HEK293 (cell line): ENCODE measurements at regions not wholly inside any gene's neighbourhood (a gene's known extent, or its start where the extent isn't known, plus 50 kb on each side); places are given as distances from the start of the nearest gene placed in this dataset.

Experiments
- CTCF ChIA-PET: fragments of 350-600 bp; formaldehyde crosslinking; extraction: SDS; loops from one replicate; lab custom pipeline; 2021; ENCODE audit warnings: antibody characterized with exemption; lab: Yijun Ruan, JAX
- POLR2A ChIA-PET: fragments of 300-600 bp; formaldehyde crosslinking; extraction: SDS; loops from one replicate; lab custom pipeline; 2020; ENCODE audit warnings: antibody characterized with exemption, inconsistent platforms; lab: Yijun Ruan, JAX
- H3K27ac ChIP-seq: fragments of 200-500 bp; sonication (Bioruptor generic); 2 replicates; pipeline ENCODE4 v1.5.1; 2014; ENCODE audit warnings: low read depth, low read length, control low read depth, inconsistent platforms; ENCODE audit errors: extremely low read depth
- H3K36me3 ChIP-seq, 2 experiments: fragments of 200-500 bp in 1 of 2; sonication (Bioruptor generic) in 1 of 2; 1 replicate in 1 of 2; 2 replicates in 1 of 2; pipeline ENCODE4 v1.5.1; 2014 to 2017; ENCODE audit warnings: inconsistent platforms in 2 of 2, low read length in 2 of 2; ENCODE audit not compliant: control insufficient read depth in 2 of 2, insufficient read depth in 1 of 2
- H3K4me1 ChIP-seq: fragments of 200-500 bp; sonication (Bioruptor generic); 2 replicates; pipeline ENCODE4 v1.5.1; 2014; ENCODE audit warnings: mild to moderate bottlenecking, low read length, inconsistent platforms; ENCODE audit not compliant: control insufficient read depth, insufficient read depth
- H3K4me3 ChIP-seq: 2 replicates; pipeline ENCODE4 v1.5.1; 2011; ENCODE audit warnings: low read depth, mild to moderate bottlenecking, control low read depth, low read length, moderate library complexity
- H3K9me3 ChIP-seq: fragments of 200-500 bp; sonication (Bioruptor generic); 2 replicates; pipeline ENCODE4 v1.5.1; 2014; ENCODE audit warnings: low read depth, low read length, inconsistent platforms; ENCODE audit not compliant: control insufficient read depth, insufficient read depth
- ELK4 ChIP-seq: IDR thresholded peaks from 2 replicates; pipeline ENCODE4 v1.6.1; 2011; ENCODE audit warnings: mild to moderate bottlenecking, low read depth, low read length, borderline replicate concordance
- HIC1 ChIP-seq: fragments of 450-650 bp; formaldehyde crosslinking; IDR thresholded peaks from 2 replicates; pipeline ENCODE4 v1.5.1; 2016; ENCODE audit warnings: missing biosample characterization, missing genetic modification characterization
- KLF7 ChIP-seq: fragments of 450-650 bp; formaldehyde crosslinking; IDR thresholded peaks from 2 replicates; pipeline ENCODE4 v1.5.1; 2016; ENCODE audit warnings: missing biosample characterization, missing genetic modification characterization, borderline replicate concordance
- KLF8 ChIP-seq: fragments of 450-650 bp; formaldehyde crosslinking; IDR thresholded peaks from 2 replicates; pipeline ENCODE4 v1.5.1; 2016; ENCODE audit warnings: missing biosample characterization, missing genetic modification characterization
- MYNN ChIP-seq: fragments of 450-650 bp; formaldehyde crosslinking; IDR thresholded peaks from 2 replicates; pipeline ENCODE4 v1.5.1; 2016; ENCODE audit warnings: missing biosample characterization, missing genetic modification characterization, borderline replicate concordance
- SETDB1 ChIP-seq: IDR thresholded peaks from one replicate; pipeline ENCODE4 v1.6.1; 2017; ENCODE audit warnings: mild to moderate bottlenecking, low read length, moderate library complexity, mixed read lengths; ENCODE audit not compliant: insufficient read length
- SP2 ChIP-seq: fragments of 450-650 bp; formaldehyde crosslinking; IDR thresholded peaks from 2 replicates; pipeline ENCODE4 v1.5.1; 2016; ENCODE audit warnings: missing biosample characterization, missing genetic modification characterization
- SP3 ChIP-seq: fragments of 450-650 bp; formaldehyde crosslinking; IDR thresholded peaks from 2 replicates; pipeline ENCODE4 v1.5.1; 2016; ENCODE audit warnings: missing biosample characterization, missing genetic modification characterization
- ZBTB20 ChIP-seq: fragments of 450-650 bp; formaldehyde crosslinking; IDR thresholded peaks from 2 replicates; pipeline ENCODE4 v1.5.1; 2016; ENCODE audit warnings: missing biosample characterization, missing genetic modification characterization
- ZBTB48 ChIP-seq: fragments of 450-650 bp; formaldehyde crosslinking; IDR thresholded peaks from 2 replicates; pipeline ENCODE4 v1.5.1; 2016; ENCODE audit warnings: missing biosample characterization, missing genetic modification characterization
- ZBTB8A ChIP-seq: fragments of 450-650 bp; formaldehyde crosslinking; IDR thresholded peaks from 2 replicates; pipeline ENCODE4 v1.5.1; 2016; ENCODE audit warnings: missing biosample characterization, missing genetic modification characterization
- ZNF148 ChIP-seq: fragments of 450-650 bp; formaldehyde crosslinking; IDR thresholded peaks from 2 replicates; pipeline ENCODE4 v1.5.0; 2017; ENCODE audit warnings: missing biosample characterization, missing genetic modification characterization, borderline replicate concordance
- ZNF155 ChIP-seq: fragments of 450-650 bp; formaldehyde crosslinking; IDR thresholded peaks from 2 replicates; pipeline ENCODE4 v1.5.1; 2016; ENCODE audit warnings: missing biosample characterization, missing genetic modification characterization
- ZNF311 ChIP-seq: fragments of 450-650 bp; formaldehyde crosslinking; IDR thresholded peaks from 2 replicates; pipeline ENCODE4 v1.5.1; 2017; ENCODE audit warnings: missing biosample characterization, missing genetic modification characterization, borderline replicate concordance
- ZNF335 ChIP-seq: fragments of 450-650 bp; formaldehyde crosslinking; conservative IDR thresholded peaks from 2 replicates; pipeline ENCODE4 v1.5.1; 2016; ENCODE audit warnings: missing biosample characterization, missing genetic modification characterization
- ZNF350 ChIP-seq: fragments of 450-650 bp; formaldehyde crosslinking; IDR thresholded peaks from 2 replicates; pipeline ENCODE4 v1.5.0; 2017; ENCODE audit warnings: missing biosample characterization, mild to moderate bottlenecking, missing genetic modification characterization
- ZNF354C ChIP-seq: fragments of 450-650 bp; formaldehyde crosslinking; IDR thresholded peaks from 2 replicates; pipeline ENCODE4 v1.5.1; 2016; ENCODE audit warnings: missing biosample characterization, missing genetic modification characterization, low read depth, borderline replicate concordance
- ZNF37A ChIP-seq: fragments of 450-650 bp; IDR thresholded peaks from 2 replicates; pipeline ENCODE4 v1.5.1; 2018; ENCODE audit warnings: missing biosample characterization, missing genetic modification characterization
- ZNF391 ChIP-seq: fragments of 450-650 bp; formaldehyde crosslinking; IDR thresholded peaks from 2 replicates; pipeline ENCODE4 v1.5.1; 2016; ENCODE audit warnings: low read depth, missing biosample characterization, missing genetic modification characterization, borderline replicate concordance
- ZNF416 ChIP-seq: fragments of 450-650 bp; formaldehyde crosslinking; IDR thresholded peaks from 2 replicates; pipeline ENCODE4 v1.5.1; 2016; ENCODE audit warnings: missing biosample characterization, missing genetic modification characterization
- ZNF426 ChIP-seq: fragments of 450-650 bp; formaldehyde crosslinking; IDR thresholded peaks from 2 replicates; pipeline ENCODE4 v1.5.1; 2017; ENCODE audit warnings: missing biosample characterization, missing genetic modification characterization, mild to moderate bottlenecking, inconsistent platforms, moderate library complexity
- ZNF501 ChIP-seq: fragments of 450-650 bp; formaldehyde crosslinking; IDR thresholded peaks from 2 replicates; pipeline ENCODE4 v1.5.1; 2016; ENCODE audit warnings: missing biosample characterization, missing genetic modification characterization
- ZNF513 ChIP-seq: fragments of 450-650 bp; IDR thresholded peaks from 2 replicates; pipeline ENCODE4 v1.5.1; 2018; ENCODE audit warnings: missing biosample characterization, missing genetic modification characterization
- ZNF549 ChIP-seq: fragments of 450-650 bp; IDR thresholded peaks from 2 replicates; pipeline ENCODE4 v1.5.1; 2018; ENCODE audit warnings: missing biosample characterization, missing genetic modification characterization, mild to moderate bottlenecking, inconsistent platforms, moderate library complexity
- ZNF629 ChIP-seq: fragments of 450-650 bp; formaldehyde crosslinking; IDR thresholded peaks from 2 replicates; pipeline ENCODE4 v1.5.1; 2017; ENCODE audit warnings: missing biosample characterization, missing genetic modification characterization
- ZNF677 ChIP-seq: fragments of 450-650 bp; IDR thresholded peaks from 2 replicates; pipeline ENCODE4 v1.5.0; 2018; ENCODE audit warnings: missing biosample characterization, mild to moderate bottlenecking, missing genetic modification characterization, moderate library complexity
- ZNF701 ChIP-seq: fragments of 450-650 bp; formaldehyde crosslinking; IDR thresholded peaks from 2 replicates; pipeline ENCODE4 v1.5.1; 2016; ENCODE audit warnings: missing biosample characterization, missing genetic modification characterization
- ZNF707 ChIP-seq: fragments of 450-650 bp; formaldehyde crosslinking; IDR thresholded peaks from 2 replicates; pipeline ENCODE4 v1.5.1; 2016; ENCODE audit warnings: missing biosample characterization, missing genetic modification characterization
- ZNF776 ChIP-seq: fragments of 450-650 bp; formaldehyde crosslinking; IDR thresholded peaks from 2 replicates; pipeline ENCODE4 v1.5.0; 2017; ENCODE audit warnings: missing biosample characterization, missing genetic modification characterization, borderline replicate concordance
- ZNF830 ChIP-seq: fragments of 450-650 bp; IDR thresholded peaks from 2 replicates; pipeline ENCODE4 v1.5.0; 2018; ENCODE audit warnings: missing biosample characterization, missing genetic modification characterization, low read depth, mild to moderate bottlenecking, moderate library complexity

- TF ChIP-seq ZNF148 (tag by site-specific recombination) (no peak), HIC1 (tag by site-specific recombination) (no peak), ZNF354C (tag by site-specific recombination) (no peak), MYNN (no peak), ZBTB20 (tag by site-specific recombination) (no peak), ZNF350 (no peak), ELK4 (no peak), ZNF830 (tag by site-specific recombination) (no peak), ZNF416 (tag by site-specific recombination) (no peak), ZNF391 (tag by site-specific recombination) (no peak), ZNF501 (tag by site-specific recombination) (no peak), ZNF707 (no peak), ZNF701 (tag by site-specific recombination) (no peak)
- TF ChIP-seq, all 188 proteins: peak for 0
- Histone ChIP-seq H3K36me3 (no peaks in the 10 kb centered on the region), H3K9me3 (no peaks in the 10 kb centered on the region), H3K27ac (no peak overlapping the region), H3K4me3 (no peak overlapping the region), H3K4me1 (no peaks in the 10 kb centered on the region)
- ChIA-PET CTCF (interaction anchor here (0.7 kb wide), 1 partner anchor 9 kb away, joined by 3 read pairs; no protein-coding TSS in a partner anchor), POLR2A (no interaction called here)
Observed at GRCh38 chr13:74561155-74561554, 427.0 kb upstream of the KLF12 start.

GRCh38 chr13:74560325-74560724, 426.1 kb upstream of the KLF12 start:
- Histone ChIP-seq H3K36me3 (no peaks in the 10 kb centered on the region), H3K4me3 (no peak overlapping the region), H3K4me1 (no peaks in the 10 kb centered on the region), H3K9me3 (no peaks in the 10 kb centered on the region), H3K27ac (no peak overlapping the region)
- ChIA-PET CTCF (interaction anchor here (0.7 kb wide), 1 partner anchor 10 kb away, joined by 3 read pairs; no protein-coding TSS in a partner anchor), POLR2A (no interaction called here)
- TF ChIP-seq ZNF155 (tag by site-specific recombination) (no peak), KLF8 (tag by site-specific recombination) (no peak), ZNF335 (tag by site-specific recombination) (no peak), KLF7 (tag by site-specific recombination) (no peak), SP2 (tag by site-specific recombination) (no peak), ZNF37A (tag by site-specific recombination) (no peak), ZBTB8A (tag by site-specific recombination) (no peak), SETDB1 (no peak), ZBTB48 (no peak), ZNF513 (tag by site-specific recombination) (no peak), SP3 (tag by site-specific recombination) (no peak), ZNF629 (no peak), ZNF677 (tag by site-specific recombination) (no peak), ZNF549 (tag by site-specific recombination) (no peak), ZNF311 (tag by site-specific recombination) (no peak), ZNF426 (no peak), ZNF776 (tag by site-specific recombination) (no peak)
